ENCODE measurements at regions not wholly inside any gene's neighbourhood (a gene's known extent, or its start where the extent isn't known, plus 50 kb on each side); places are given as distances from the start of the nearest gene placed in this dataset.

DNA sequence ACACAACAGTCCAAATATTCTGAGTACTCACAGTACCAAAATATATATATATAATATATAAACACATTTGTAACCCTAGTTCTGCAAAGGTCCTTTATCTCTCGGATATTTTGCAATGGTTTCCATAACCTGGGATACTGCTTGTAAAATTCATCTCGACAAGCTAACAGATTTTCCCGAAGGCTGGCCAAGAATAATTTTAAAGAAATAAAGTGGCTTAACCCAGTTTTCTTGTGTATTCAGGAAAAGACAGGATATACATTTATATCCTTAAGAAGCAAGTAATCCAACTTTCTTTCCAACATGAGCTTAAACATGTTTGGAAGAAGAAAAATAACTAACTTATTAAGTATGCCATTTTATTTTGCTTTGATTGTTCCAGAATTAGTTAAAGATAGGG, 348.7 kb upstream of the RUNX1 start:
- Histone ChIP-seq H3K4me1 (ENCODE audit: control insufficient read depth in 5 of 5, insufficient read depth in 5 of 5, low read length in 5 of 5) (peaks cover 0 to 5% (median 0%) of the 10 kb centered on the region in 5 donors), H3K27ac (ENCODE audit: low read depth in 1 of 2, low read length in 1 of 2) (no peak overlapping the region), H3K4me3 (no peak overlapping the region), H3K9ac (ENCODE audit: insufficient read depth in 1 of 2, low read length in 2 of 2) (no peak overlapping the region), H3K9me3 (ENCODE audit: control insufficient read depth in 4 of 4, insufficient read depth in 3 of 4, low read length in 3 of 4) (no peaks in the 10 kb centered on the region), H3K36me3 (ENCODE audit: control insufficient read depth in 4 of 4, insufficient read depth in 4 of 4, low read length in 4 of 4) (no peaks in the 10 kb centered on the region), H3K27me3 (ENCODE audit: control insufficient read depth in 3 of 3, insufficient read depth in 3 of 3, low read length in 2 of 3) (peaks cover 0 to 3% (median 2%) of the 10 kb centered on the region in 3 donors)
- WGBS, 2 donors: 86 to 89% methylated on average over 3 of the region's 3 CpGs
- no peak for TF ChIP-seq CTCF (IDR thresholded peaks at IDR 0.05; ENCODE audit: control extremely low read depth, extremely low read depth)
- DNase-seq (no peak), ATAC-seq (ENCODE audit: insufficient read depth, low FRiP score) (no peak)

DNA sequence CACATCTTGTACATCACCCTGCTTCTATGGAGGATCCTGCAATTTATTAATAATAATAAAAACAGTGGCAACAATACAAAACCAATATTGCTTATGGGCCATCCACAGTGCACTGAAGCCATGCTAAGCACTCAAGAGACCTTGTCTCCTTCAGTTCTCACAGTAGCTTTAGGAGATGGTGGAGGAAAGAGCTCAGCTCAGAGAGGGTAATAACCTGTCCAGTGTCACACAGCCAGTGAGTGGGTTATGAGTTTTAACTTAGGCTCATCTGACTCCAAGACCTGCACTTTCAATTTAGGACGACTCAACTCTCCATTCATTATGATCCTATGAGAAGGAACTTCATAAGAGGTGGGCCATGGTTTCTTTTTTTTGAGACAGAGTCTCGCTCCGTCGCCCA, 347.6 kb upstream of the RUNX1 start:
- TF ChIP-seq CTCF (IDR thresholded peaks at IDR 0.05; ENCODE audit: control extremely low read depth, extremely low read depth): no peak
- peaks cover 0 to 3% (median 2%) of the 10 kb centered on the region in 3 donors for H3K27me3 ChIP-seq (ENCODE audit: control insufficient read depth in 3 of 3, insufficient read depth in 3 of 3, low read length in 2 of 3)
- WGBS, 2 donors: 97 to 99% methylated on average over 4 of the region's 4 CpGs
- ATAC-seq (ENCODE audit: insufficient read depth, low FRiP score) (no peak), DNase-seq (no peak)
- no peak overlapping the region for H3K4me3 ChIP-seq
- H3K4me1 ChIP-seq (ENCODE audit: control insufficient read depth in 5 of 5, insufficient read depth in 5 of 5, low read length in 5 of 5): peaks cover 0 to 5% (median 0%) of the 10 kb centered on the region in 5 donors
- H3K36me3 ChIP-seq (ENCODE audit: control insufficient read depth in 4 of 4, insufficient read depth in 4 of 4, low read length in 4 of 4): no peaks in the 10 kb centered on the region
- no peak overlapping the region for H3K9ac ChIP-seq (ENCODE audit: insufficient read depth in 1 of 2, low read length in 2 of 2)
- H3K27ac ChIP-seq (ENCODE audit: low read depth in 1 of 2, low read length in 1 of 2): no peak overlapping the region
- H3K9me3 ChIP-seq (ENCODE audit: control insufficient read depth in 4 of 4, insufficient read depth in 3 of 4, low read length in 3 of 4): no peaks in the 10 kb centered on the region

DNA sequence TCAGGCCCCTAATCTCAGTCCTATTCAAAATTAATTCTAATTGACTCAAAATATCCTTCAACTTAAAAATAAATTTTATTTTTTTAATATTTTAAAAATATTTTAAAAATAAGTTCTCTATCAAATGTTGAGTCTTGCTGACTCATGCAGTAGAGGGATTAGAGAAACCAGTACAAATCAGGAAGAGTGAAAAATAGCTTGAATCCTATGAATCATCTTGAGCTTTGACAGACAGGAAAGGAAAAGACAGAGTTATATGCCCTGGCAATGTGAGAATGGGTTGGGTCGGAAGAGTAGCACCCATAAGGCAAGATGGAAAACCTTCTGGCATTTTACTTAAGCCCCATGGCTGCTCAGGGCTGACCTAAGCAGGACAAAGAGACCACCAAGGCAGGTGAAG, 346.6 kb upstream of the RUNX1 start:
- Histone ChIP-seq H3K27ac (ENCODE audit: low read depth in 1 of 2, low read length in 1 of 2) (no peak overlapping the region), H3K9me3 (ENCODE audit: control insufficient read depth in 4 of 4, insufficient read depth in 3 of 4, low read length in 3 of 4) (no peaks in the 10 kb centered on the region), H3K36me3 (ENCODE audit: control insufficient read depth in 4 of 4, insufficient read depth in 4 of 4, low read length in 4 of 4) (no peaks in the 10 kb centered on the region), H3K9ac (ENCODE audit: insufficient read depth in 1 of 2, low read length in 2 of 2) (no peak overlapping the region), H3K4me3 (no peak overlapping the region), H3K27me3 (ENCODE audit: control insufficient read depth in 3 of 3, insufficient read depth in 3 of 3, low read length in 2 of 3) (peaks cover 0 to 2% (median 0%) of the 10 kb centered on the region in 3 donors), H3K4me1 (ENCODE audit: control insufficient read depth in 5 of 5, insufficient read depth in 5 of 5, low read length in 5 of 5) (peaks cover 0 to 5% (median 0%) of the 10 kb centered on the region in 5 donors)
- no peak for TF ChIP-seq CTCF (IDR thresholded peaks at IDR 0.05; ENCODE audit: control extremely low read depth, extremely low read depth)
- WGBS, 2 donors: 33 to 61% methylated on average over 1 of the region's 1 CpG
- DNase-seq: no peak
- ATAC-seq (ENCODE audit: insufficient read depth, low FRiP score): no peak
